GM18861 (cell line): ENCODE measurements at regions not wholly inside any gene's neighbourhood (a gene's known extent, or its start where the extent isn't known, plus 50 kb on each side); places are given as distances from the start of the nearest gene placed in this dataset.
"Not testable (repeated sequence)": the region's sequence is repeated elsewhere in the genome, so short reads cannot be mapped to it uniquely, and the experiment has no call there.

Experiments
- ATAC-seq: cut with Tn5 transposase; IDR thresholded peaks from one replicate; pipeline ENCODE4 v1.9.1; 2021; ENCODE audit not compliant: unreplicated experiment

- no peak for ATAC-seq
Measured at GRCh38 chr4:79574741-79575451, 166.9 kb upstream of the GK2 start.

DNA sequence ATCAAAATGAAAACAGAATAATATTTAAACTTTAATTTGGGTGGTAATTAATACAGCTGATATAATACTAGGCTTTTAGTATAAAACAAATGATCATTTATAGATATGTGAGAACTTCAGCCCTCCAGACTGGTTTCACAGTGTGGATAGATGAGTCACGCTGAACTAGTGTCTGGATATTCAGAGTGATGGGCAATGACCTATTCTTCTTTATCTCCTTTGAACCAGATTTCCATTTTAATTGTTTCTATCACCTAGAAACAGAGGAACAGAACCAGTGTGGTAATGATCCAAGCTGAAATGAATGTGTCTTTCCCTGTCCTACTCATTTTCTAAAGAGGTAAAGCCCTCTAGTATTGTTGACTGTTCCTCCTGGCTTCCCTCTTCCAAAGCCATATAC lies 155.2 kb upstream of the GK2 start:
- ATAC-seq, result no peak

DNA sequence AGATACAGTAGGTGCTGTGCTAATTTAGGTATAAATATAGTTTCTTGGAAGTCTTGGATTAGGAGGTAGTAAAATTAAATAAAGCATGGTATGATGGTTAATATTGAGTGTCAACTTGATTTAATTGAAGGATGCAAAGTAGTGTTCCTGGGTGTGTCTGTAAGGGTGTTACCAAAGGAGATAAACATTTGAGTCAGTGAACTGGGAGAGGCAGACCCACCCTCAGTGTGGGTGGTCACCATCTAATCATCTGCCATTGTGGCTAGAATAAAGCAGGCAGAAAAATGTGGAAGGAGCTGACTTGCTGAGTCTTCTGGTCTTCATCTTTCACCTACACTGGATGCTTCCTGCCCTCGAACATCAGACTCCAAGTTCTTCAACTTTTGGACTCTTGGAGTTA lies 153.7 kb upstream of the GK2 start:
- no peak for ATAC-seq

DNA sequence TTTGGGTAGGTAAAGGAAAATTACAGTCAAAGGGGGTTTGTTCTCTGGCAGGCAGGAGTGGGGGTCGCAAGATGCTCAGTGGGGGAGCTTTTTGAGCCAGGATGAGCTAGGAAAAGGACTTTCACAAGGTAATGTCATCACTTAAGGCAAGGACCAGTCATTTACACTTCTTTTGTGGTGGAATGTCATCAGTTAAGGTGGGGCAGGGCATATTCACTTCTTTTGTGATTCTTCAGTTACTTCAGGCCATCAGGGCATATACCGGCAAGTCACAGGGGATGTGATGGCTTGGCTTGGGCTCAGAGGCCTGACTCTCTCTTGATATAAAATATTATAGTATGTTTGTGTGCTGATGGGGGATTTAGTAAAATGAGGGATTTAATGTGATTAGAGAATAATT lies 151.4 kb upstream of the GK2 start:
- ATAC-seq, result not testable (repeated sequence)

DNA sequence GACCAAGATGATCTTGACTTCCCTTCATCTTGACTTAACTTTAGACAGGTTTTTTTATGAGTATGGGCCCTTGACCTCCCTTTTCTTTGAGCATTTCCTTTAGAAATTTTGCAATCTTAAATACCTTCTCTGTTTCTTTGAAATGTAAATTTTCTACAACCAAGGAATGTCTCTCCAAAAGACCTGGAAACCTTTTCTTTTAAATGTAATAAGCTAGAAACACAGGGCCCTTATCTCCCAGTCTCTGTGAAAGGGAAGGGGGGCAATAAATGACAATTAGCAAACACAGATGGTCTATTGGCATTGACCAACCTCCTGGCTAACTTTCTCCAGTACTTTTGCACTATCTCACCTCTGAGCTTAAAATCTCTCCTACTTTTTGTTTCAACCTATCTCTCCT lies 144.3 kb upstream of the GK2 start:
- no peak for ATAC-seq

- ATAC-seq, result no peak
Measured at GRCh38 chr4:79551555-79551954, 143.5 kb upstream of the GK2 start.

- ATAC-seq, result no peak
Measured at GRCh38 chr4:79547851-79548250, 139.8 kb upstream of the GK2 start.

DNA sequence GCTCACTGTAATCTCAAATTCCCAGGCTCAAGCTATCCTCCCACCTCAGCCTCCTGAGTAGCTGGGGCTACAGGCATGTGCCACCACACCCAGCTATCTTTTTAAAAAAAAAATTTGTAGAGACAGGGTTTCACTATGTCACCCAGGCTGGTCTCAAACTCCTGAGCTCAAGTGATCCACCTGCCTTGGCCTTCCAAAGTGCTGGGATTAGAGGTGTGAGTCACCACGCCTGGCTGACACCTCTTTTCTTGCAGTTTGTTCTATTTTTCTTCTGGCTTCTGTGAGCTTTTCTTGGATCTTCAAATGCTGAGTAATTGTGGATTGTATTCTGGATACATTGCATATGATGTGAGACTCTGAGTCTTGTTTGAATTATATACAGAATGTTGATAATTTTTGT lies 137.3 kb upstream of the GK2 start:
- not testable (repeated sequence) for ATAC-seq

DNA sequence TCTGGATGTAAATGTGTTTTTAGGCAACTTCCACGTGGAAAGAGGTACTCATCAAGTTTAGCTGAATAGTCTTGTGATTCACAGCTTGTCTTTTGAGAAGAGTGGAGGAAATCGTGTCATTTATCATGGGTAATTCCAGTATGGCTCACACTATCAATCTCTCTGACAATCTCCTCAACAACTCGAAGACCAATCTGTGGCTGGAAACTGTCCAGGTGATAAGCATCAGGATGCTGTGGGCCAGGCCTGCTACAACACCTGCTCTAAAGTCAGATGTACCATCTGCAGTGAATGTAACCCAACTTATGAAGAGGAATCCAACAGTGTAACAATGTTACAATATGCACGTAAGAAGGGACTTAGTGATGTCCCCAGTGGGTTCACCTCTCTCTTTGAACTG lies 132.1 kb upstream of the GK2 start:
- ATAC-seq, result no peak

- ATAC-seq, result no peak
Measured at GRCh38 chr4:79535516-79535915, 127.5 kb upstream of the GK2 start.

GRCh38 chr4:79528241-79528706 lies 120.2 kb upstream of the GK2 start:
- ATAC-seq, result no peak

- no peak for ATAC-seq
Measured at GRCh38 chr4:79526641-79527565, 118.9 kb upstream of the GK2 start.

- no peak for ATAC-seq
Measured at GRCh38 chr4:79516114-79516513, 108.1 kb upstream of the GK2 start.

DNA sequence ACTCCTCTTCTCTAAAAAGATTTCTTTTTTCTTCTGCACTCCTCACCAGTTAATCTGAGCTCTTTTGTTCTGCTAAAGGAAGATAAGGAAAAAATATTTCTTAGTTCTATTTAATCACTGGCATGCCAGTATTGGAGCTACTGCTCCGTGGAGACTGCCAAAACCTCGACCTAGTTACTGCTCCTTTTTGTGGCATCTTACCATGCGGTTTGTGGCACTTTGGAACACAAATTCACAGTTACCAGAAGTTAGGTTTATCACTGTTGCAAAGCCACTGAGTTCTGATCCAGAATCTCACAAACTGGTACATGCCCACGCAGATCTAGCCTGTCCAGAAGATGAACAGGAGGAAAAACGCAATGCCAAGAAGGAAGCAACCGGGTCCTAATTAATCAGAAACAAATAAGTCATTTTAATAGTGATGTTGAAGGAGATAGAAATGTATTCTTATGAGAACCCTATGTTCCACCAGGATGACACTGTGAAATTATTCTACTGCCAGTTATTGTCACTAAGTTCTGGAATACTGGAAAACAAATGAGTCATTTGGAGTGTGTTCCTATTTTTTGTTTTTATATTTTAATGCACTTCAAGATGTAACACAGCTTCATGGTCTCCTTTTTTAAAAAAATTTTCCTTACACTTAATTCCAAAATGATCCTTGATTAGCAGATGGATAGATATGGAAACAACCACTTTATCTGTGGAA lies 106.7 kb upstream of the GK2 start:
- ATAC-seq, result no peak

GRCh38 chr4:79513576-79513975 lies 105.5 kb upstream of the GK2 start:
- ATAC-seq, result no peak

DNA sequence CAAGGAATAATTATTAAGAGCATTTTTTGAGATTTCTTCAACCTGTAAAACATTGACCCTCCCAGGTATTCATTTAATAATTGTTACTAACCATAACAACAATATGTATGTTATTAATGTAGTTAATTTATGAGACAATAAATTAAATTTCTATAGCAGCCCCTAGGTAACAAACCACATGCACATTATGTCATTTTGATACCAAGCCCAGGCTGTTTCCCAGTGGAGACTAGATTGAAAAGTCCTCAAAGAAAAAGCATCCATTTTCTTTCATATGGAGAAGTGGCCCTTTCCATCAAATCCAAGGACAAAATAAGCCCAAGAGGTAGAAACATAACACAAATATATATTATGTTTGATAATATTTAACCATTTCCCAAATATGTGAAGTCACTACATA lies 104.3 kb upstream of the GK2 start:
- no peak for ATAC-seq

- no peak for ATAC-seq
Measured at GRCh38 chr4:79502081-79502480, 94.1 kb upstream of the GK2 start.

DNA sequence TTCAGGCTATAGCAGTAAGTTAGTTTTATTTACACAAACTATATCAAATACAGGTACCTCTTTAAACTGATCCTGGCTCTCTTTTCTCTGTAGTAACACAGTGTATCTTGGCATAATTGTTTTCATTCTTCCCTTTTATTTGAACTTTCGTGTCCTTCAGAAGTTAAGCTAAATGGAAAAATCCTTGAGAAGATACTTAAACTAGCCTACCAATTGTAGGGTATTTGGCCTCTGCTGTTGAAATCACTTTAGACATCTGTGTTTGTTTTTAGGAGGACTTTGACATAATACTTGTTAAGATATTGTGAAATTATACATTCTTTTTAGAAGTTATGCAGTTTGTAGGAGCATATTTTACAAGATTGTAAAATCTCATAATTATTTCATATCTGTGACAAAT lies 90.3 kb upstream of the GK2 start:
- no peak for ATAC-seq

- no peak for ATAC-seq
Measured at GRCh38 chr4:79497001-79497400, 89.0 kb upstream of the GK2 start.

- no peak for ATAC-seq
Measured at GRCh38 chr4:79495447-79495846, 87.4 kb upstream of the GK2 start.

- no peak for ATAC-seq
Measured at GRCh38 chr4:79492148-79492547, 84.1 kb upstream of the GK2 start.

GRCh38 chr4:79489506-79489905 lies 81.5 kb upstream of the GK2 start:
- no peak for ATAC-seq
